ENCODE measurements at regions not wholly inside any gene's neighbourhood (a gene's known extent, or its start where the extent isn't known, plus 50 kb on each side); places are given as distances from the start of the nearest gene placed in this dataset.

- DNase-seq, result no peak
- Histone ChIP-seq H3K4me3 (no peak overlapping the region), H3K36me3 (ENCODE audit: low read depth) (no peaks in the 10 kb centered on the region), H3K9me3 (peaks cover 5% of the 10 kb centered on the region), H3K4me1 (ENCODE audit: low read depth) (no peaks in the 10 kb centered on the region)
- no peak for ATAC-seq
- intact Hi-C loops (cut with DNase I, micrococcal nuclease), result no loop called here
- TF ChIP-seq CTCF (IDR thresholded peaks at IDR 0.05), result no peak
Measured at GRCh38 chr14:82298811-82299210, 765.2 kb upstream of the SEL1L start.

- Histone ChIP-seq H3K36me3 (ENCODE audit: low read depth) (no peaks in the 10 kb centered on the region), H3K9me3 (peaks cover 52% of the 10 kb centered on the region), H3K4me1 (ENCODE audit: low read depth) (no peaks in the 10 kb centered on the region), H3K4me3 (no peak overlapping the region)
- ATAC-seq, result no peak
- no peak for DNase-seq
- TF ChIP-seq CTCF (IDR thresholded peaks at IDR 0.05), result no peak
- intact Hi-C loops (cut with DNase I, micrococcal nuclease), result no loop called here
Measured at GRCh38 chr14:82309199-82309598, 775.5 kb upstream of the SEL1L start.

- TF ChIP-seq CTCF (IDR thresholded peaks at IDR 0.05), result no peak
- H3K36me3 ChIP-seq (ENCODE audit: low read depth), result no peaks in the 10 kb centered on the region
- ATAC-seq (no peak), DNase-seq (no peak)
- H3K4me3 ChIP-seq, result no peak overlapping the region
- peaks cover 47% of the 10 kb centered on the region for H3K9me3 ChIP-seq
- H3K4me1 ChIP-seq (ENCODE audit: low read depth), result no peaks in the 10 kb centered on the region
- intact Hi-C loops (cut with DNase I, micrococcal nuclease), result no loop called here
Measured at GRCh38 chr14:82313889-82314288, 780.2 kb upstream of the SEL1L start.

GRCh38 chr14:82328442-82328841 lies 794.8 kb upstream of the SEL1L start:
- DNase-seq (no peak), ATAC-seq (no peak)
- peaks cover 31% of the 10 kb centered on the region for H3K9me3 ChIP-seq
- intact Hi-C loops (cut with DNase I, micrococcal nuclease), result no loop called here
- H3K36me3 ChIP-seq (ENCODE audit: low read depth), result no peaks in the 10 kb centered on the region
- H3K4me1 ChIP-seq (ENCODE audit: low read depth), result no peaks in the 10 kb centered on the region
- H3K4me3 ChIP-seq, result no peak overlapping the region
- TF ChIP-seq CTCF (IDR thresholded peaks at IDR 0.05), result no peak

GRCh38 chr14:82341261-82341810 lies 807.7 kb upstream of the SEL1L start:
- no peaks in the 10 kb centered on the region for H3K4me1 ChIP-seq (ENCODE audit: low read depth)
- TF ChIP-seq CTCF (IDR thresholded peaks at IDR 0.05), result no peak
- DNase-seq (no peak), ATAC-seq (no peak)
- H3K36me3 ChIP-seq (ENCODE audit: low read depth), result no peaks in the 10 kb centered on the region
- H3K4me3 ChIP-seq, result no peak overlapping the region
- peaks cover 32% of the 10 kb centered on the region for H3K9me3 ChIP-seq
- intact Hi-C loops (cut with DNase I, micrococcal nuclease), result no loop called here

- TF ChIP-seq CTCF (IDR thresholded peaks at IDR 0.05), result no peak
- intact Hi-C loops (cut with DNase I, micrococcal nuclease), result no loop called here
- Histone ChIP-seq H3K36me3 (ENCODE audit: low read depth) (no peaks in the 10 kb centered on the region), H3K4me1 (ENCODE audit: low read depth) (no peaks in the 10 kb centered on the region), H3K9me3 (peaks cover 32% of the 10 kb centered on the region), H3K4me3 (no peak overlapping the region)
- ATAC-seq (no peak), DNase-seq (no peak)
Measured at GRCh38 chr14:82342596-82342995, 808.9 kb upstream of the SEL1L start.

Measured in mucosa of descending colon (tissue), 3 donors.